OCI-LY7 (cell line): ENCODE measurements at regions not wholly inside any gene's neighbourhood (a gene's known extent, or its start where the extent isn't known, plus 50 kb on each side); places are given as distances from the start of the nearest gene placed in this dataset.

Experiments
- CTCF ChIP-seq: fragments of 200-600 bp; sonication (generic); conservative IDR thresholded peaks from 2 replicates; pipeline ENCODE4 v1.5.1; 2014; ENCODE audit warnings: mild to moderate bottlenecking, antibody characterized with exemption, low read length, moderate library complexity, mixed read lengths
- EZH2phosphoT487 ChIP-seq: fragments of 200-600 bp; sonication (generic); IDR thresholded peaks from 2 replicates; pipeline ENCODE4 v1.6.1; 2018; ENCODE audit warnings: low read depth, borderline replicate concordance, mild to moderate bottlenecking, mixed run types, antibody characterized with exemption, low read length, moderate library complexity, mixed read lengths

- no peak for TF ChIP-seq CTCF
- no peak for TF ChIP-seq EZH2phosphoT487
Measured at GRCh38 chr7:24434972-24435371, 138.3 kb upstream of the PALS2 start.
